T-helper 17 cell (primary cell): ENCODE measurements at regions not wholly inside any gene's neighbourhood (a gene's known extent, or its start where the extent isn't known, plus 50 kb on each side); places are given as distances from the start of the nearest gene placed in this dataset.

Experiments
- ATAC-seq: fragments of 150-1000 bp; cut with Tn5 transposase; 2 replicates; pipeline ENCODE4 v1.10.0; 2021; ENCODE audit warnings: mild to moderate bottlenecking, moderate library complexity
- DNase-seq, 3 donors: peaks; one replicate each; pipeline versions ENCODE4 v3.0.0 to v3.0.0-alpha.2; 2020 to 2021
- H3K9me3 ChIP-seq: one replicate; pipeline ENCODE4 v1.7.0; 2013; ENCODE audit warnings: low read length, mild to moderate bottlenecking; ENCODE audit not compliant: control insufficient read depth, poor library complexity, severe bottlenecking
- H3K27ac Mint-ChIP-seq: one replicate; pipeline ENCODE4 v1.8.0; 2022; ENCODE audit warnings: mild to moderate bottlenecking, moderate library complexity, mixed read lengths
- H3K27me3 Mint-ChIP-seq: one replicate; pipeline ENCODE4 v1.8.0; 2022; ENCODE audit warnings: mixed read lengths
- H3K36me3 Mint-ChIP-seq: one replicate; pipeline ENCODE4 v1.8.0; 2022; ENCODE audit warnings: low read depth, mixed read lengths
- H3K4me1 Mint-ChIP-seq: one replicate; pipeline ENCODE4 v1.8.0; 2022; ENCODE audit warnings: mild to moderate bottlenecking, mixed read lengths
- H3K4me3 Mint-ChIP-seq: one replicate; pipeline ENCODE4 v1.8.0; 2022; ENCODE audit warnings: mild to moderate bottlenecking, moderate library complexity, mixed read lengths

GRCh38 chr2:169426069-169426663 is 53.1 kb upstream of the BBS5 start:
- H3K36me3 Mint-ChIP-seq, result no peaks in the 10 kb centered on the region
- H3K27ac Mint-ChIP-seq, result no peak overlapping the region
- DNase-seq (no peak), ATAC-seq (no peak)
- peaks cover 2% of the 10 kb centered on the region for H3K9me3 ChIP-seq
- H3K27me3 Mint-ChIP-seq, result peaks cover 30% of the 10 kb centered on the region
- H3K4me1 Mint-ChIP-seq, result no peaks in the 10 kb centered on the region
- no peak overlapping the region for H3K4me3 Mint-ChIP-seq

DNA sequence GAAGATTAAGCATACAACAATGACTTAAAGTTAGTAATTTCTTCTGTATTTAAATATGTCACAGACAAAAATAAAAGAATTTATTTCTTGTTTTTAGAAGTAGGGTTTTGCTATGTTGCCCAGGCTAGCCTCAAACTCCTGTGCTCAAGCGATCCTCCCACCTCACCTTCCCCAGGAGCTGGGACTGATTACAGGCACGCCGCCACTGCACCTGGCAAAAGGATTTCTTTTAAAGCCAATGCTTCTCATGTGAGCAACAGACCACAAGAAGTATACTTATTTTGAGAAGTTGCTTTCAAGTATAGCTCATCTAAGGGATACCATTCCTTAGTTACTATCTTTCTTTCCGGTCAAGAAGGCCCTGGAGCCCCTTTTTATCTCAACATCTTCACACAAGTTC is 57.2 kb upstream of the BBS5 start:
- no peak for DNase-seq
- H3K27ac Mint-ChIP-seq, result no peak overlapping the region
- H3K4me3 Mint-ChIP-seq, result no peak overlapping the region
- no peaks in the 10 kb centered on the region for H3K4me1 Mint-ChIP-seq
- H3K36me3 Mint-ChIP-seq, result peaks cover under 1% of the 10 kb centered on the region
- peaks cover 41% of the 10 kb centered on the region for H3K27me3 Mint-ChIP-seq
- H3K9me3 ChIP-seq, result no peaks in the 10 kb centered on the region
- ATAC-seq, result no peak

DNA sequence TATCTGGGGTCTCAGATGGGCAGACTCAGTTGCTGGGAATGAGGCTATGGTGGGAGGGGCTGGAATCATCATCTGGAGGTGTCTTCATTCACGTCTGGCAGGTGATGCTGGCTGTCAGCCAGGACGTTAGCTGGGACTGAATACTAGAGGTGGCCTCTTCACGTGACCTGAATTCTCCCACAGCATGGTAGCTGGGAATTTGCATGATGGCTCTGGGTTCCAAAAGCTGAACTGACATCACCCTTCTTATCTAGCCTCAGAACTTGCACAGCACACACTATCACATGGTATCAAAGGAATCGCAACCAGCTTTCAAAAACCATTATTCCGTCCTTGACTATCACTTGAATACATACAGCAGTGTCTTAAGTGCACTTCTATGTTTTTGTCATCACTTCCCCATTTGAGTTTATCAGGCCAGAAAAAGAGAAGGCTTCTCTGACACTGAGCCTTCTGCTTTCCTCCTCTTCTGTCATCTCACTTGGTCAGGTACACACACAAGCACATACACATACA is 53.0 kb upstream of the LRP2 start:
- H3K27ac Mint-ChIP-seq, result no peak overlapping the region
- no peak for DNase-seq
- no peak for ATAC-seq
- peaks cover 59% of the 10 kb centered on the region for H3K27me3 Mint-ChIP-seq
- peaks cover 2% of the 10 kb centered on the region for H3K36me3 Mint-ChIP-seq
- no peaks in the 10 kb centered on the region for H3K4me1 Mint-ChIP-seq
- H3K9me3 ChIP-seq, result no peaks in the 10 kb centered on the region
- no peak overlapping the region for H3K4me3 Mint-ChIP-seq
